SK-N-SH treated with all-trans-retinoic acid at 6 μM for 48 hours (cell line): ENCODE measurements at regions not wholly inside any gene's neighbourhood (a gene's known extent, or its start where the extent isn't known, plus 50 kb on each side); places are given as distances from the start of the nearest gene placed in this dataset.

Experiments
- PPARA ChIP-seq: fragments of 250-450 bp; sonication (Bioruptor Pico); IDR thresholded peaks from 2 replicates; pipeline ENCODE4 v1.5.0; 2020; ENCODE audit warnings: mild to moderate bottlenecking, borderline replicate concordance
- ZC3H10 ChIP-seq: fragments of 250-450 bp; sonication (Bioruptor Pico); IDR thresholded peaks from 2 replicates; pipeline ENCODE4 v1.5.1; 2021; ENCODE audit warnings: mild to moderate bottlenecking, moderate library complexity
- ZFP3 ChIP-seq: fragments of 250-450 bp; sonication (Bioruptor Pico); IDR thresholded peaks from 2 replicates; pipeline ENCODE4 v1.5.0; 2020; ENCODE audit warnings: mild to moderate bottlenecking, moderate library complexity

DNA sequence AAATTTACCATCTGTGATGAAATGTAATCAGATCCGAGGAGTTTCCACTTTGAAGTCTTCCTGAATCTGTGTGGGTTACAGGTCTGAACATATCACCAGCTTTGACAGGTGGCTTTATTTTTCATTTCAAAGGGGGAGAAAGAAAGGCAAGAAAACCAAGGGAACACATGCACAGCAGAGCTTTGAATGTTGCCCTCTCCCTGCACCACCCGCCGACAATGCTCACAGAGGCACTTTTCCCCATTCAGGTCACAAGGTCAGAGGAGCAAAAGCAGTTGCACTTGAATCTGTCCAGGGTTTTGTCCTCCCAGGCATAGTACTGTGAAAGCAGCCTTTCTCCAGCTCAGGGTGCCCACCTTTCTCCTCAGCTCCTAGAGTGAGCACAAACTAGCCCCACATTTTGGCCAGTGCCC is 130.2 kb downstream of the OSR1 start:
- TF ChIP-seq PPARA (CRISPR knock-in tag) (no peak), ZFP3 (CRISPR knock-in tag) (no peak), ZC3H10 (CRISPR knock-in tag) (no peak)
